HepG2 (cell line): ENCODE measurements at regions not wholly inside any gene's neighbourhood (a gene's known extent, or its start where the extent isn't known, plus 50 kb on each side); places are given as distances from the start of the nearest gene placed in this dataset.

Experiments
- CTCF ChIP-seq: sonication (generic); formaldehyde crosslinking; IDR thresholded peaks from 2 replicates; pipeline ENCODE4 v1.5.0; 2020; ENCODE audit warnings: mild to moderate bottlenecking, missing genetic modification reagents, moderate library complexity
- HDAC2 ChIP-seq: sonication (generic); formaldehyde crosslinking; IDR thresholded peaks from 2 replicates; pipeline ENCODE4 v1.4.0; 2020; ENCODE audit warnings: missing genetic modification reagents
- JUND ChIP-seq: sonication (generic); formaldehyde crosslinking; IDR thresholded peaks from 2 replicates; pipeline ENCODE4 v1.8.0; 2022; ENCODE audit warnings: mild to moderate bottlenecking, missing genetic modification reagents
- MAZ ChIP-seq, 2 experiments: sonication (generic) in 1 of 2; formaldehyde crosslinking in 1 of 2; IDR thresholded peaks; 2 replicates each; pipeline versions ENCODE4 v1.5.0 to v1.6.1; 2012 to 2020; ENCODE audit warnings: low read depth in 2 of 2, mild to moderate bottlenecking in 2 of 2, borderline replicate concordance in 1 of 2, improper control_type of control experiment in 1 of 2, low read length in 1 of 2, missing genetic modification reagents in 1 of 2, moderate library complexity in 1 of 2
- POLR2A ChIP-seq, 2 experiments: IDR thresholded peaks; 2 replicates each; pipeline ENCODE4 v1.6.1; 2011; ENCODE audit warnings: low read depth in 2 of 2, low read length in 2 of 2, mild to moderate bottlenecking in 1 of 2, moderate library complexity in 1 of 2; ENCODE audit not compliant: insufficient read depth in 1 of 2
- RELA ChIP-seq: sonication (generic); formaldehyde crosslinking; IDR thresholded peaks from 2 replicates; pipeline ENCODE4 v1.4.0; 2020; ENCODE audit warnings: missing genetic modification reagents
- SRF ChIP-seq: IDR thresholded peaks from 2 replicates; pipeline ENCODE4 v1.6.1; 2011; ENCODE audit warnings: mild to moderate bottlenecking, low read depth, low read length, moderate library complexity
- TARDBP ChIP-seq: sonication (generic); formaldehyde crosslinking; IDR thresholded peaks from 2 replicates; pipeline ENCODE4 v1.8.0; 2022; ENCODE audit warnings: mild to moderate bottlenecking, missing genetic modification reagents
- ZNF234 ChIP-seq: sonication (generic); formaldehyde crosslinking; conservative IDR thresholded peaks from 2 replicates; pipeline ENCODE4 v1.5.1; 2020; ENCODE audit warnings: mild to moderate bottlenecking, missing genetic modification reagents
- ZNF343 ChIP-seq: sonication (generic); formaldehyde crosslinking; IDR thresholded peaks from 2 replicates; pipeline ENCODE4 v1.4.0; 2020; ENCODE audit warnings: mild to moderate bottlenecking, missing genetic modification reagents
- ZSCAN29 ChIP-seq: sonication (generic); formaldehyde crosslinking; conservative IDR thresholded peaks from 2 replicates; pipeline ENCODE4 v1.4.0; 2020; ENCODE audit warnings: mild to moderate bottlenecking, missing genetic modification reagents

- TF ChIP-seq SRF (no peak), TARDBP (CRISPR knock-in tag) (no peak), MAZ (IDR thresholded peaks at IDR 0.05; ENCODE audit: borderline replicate concordance, low read depth, low read length) (no peak), MAZ (CRISPR knock-in tag; IDR thresholded peaks at IDR 0.05; ENCODE audit: low read depth) (no peak), ZNF343 (CRISPR knock-in tag) (no peak), ZSCAN29 (CRISPR knock-in tag) (no peak), ZNF234 (no peak), JUND (no peak), POLR2A (IDR thresholded peaks at IDR 0.05; ENCODE audit: insufficient read depth in 1 of 2, low read depth in 2 of 2, low read length in 2 of 2) (no peak), CTCF (CRISPR knock-in tag) (no peak), RELA (no peak), HDAC2 (CRISPR knock-in tag) (no peak)
Observed at GRCh38 chr7:113199136-113199535, 80.8 kb upstream of the SMIM30 start.
